SK-N-SH (cell line): ENCODE measurements at regions not wholly inside any gene's neighbourhood (a gene's known extent, or its start where the extent isn't known, plus 50 kb on each side); places are given as distances from the start of the nearest gene placed in this dataset.

Experiments used
- CTCF ChIA-PET: fragments of 300-600, 350-600 bp; formaldehyde crosslinking; extraction: SDS; loops from one replicate; lab custom pipeline; 2021; lab: Yijun Ruan, JAX
- POLR2A ChIA-PET: fragments of 350-600 bp; sonication (Branson Sonifier 250); formaldehyde crosslinking; extraction: SDS; loops from one replicate; lab custom pipeline; 2020; ENCODE audit warnings: antibody characterized with exemption, inconsistent platforms; lab: Yijun Ruan, JAX
- DNase-seq: peaks from one replicate; pipeline ENCODE4 v3.0.0; 2012
- H2AFZ ChIP-seq: fragments of 200-600 bp; sonication (generic); 2 replicates; pipeline ENCODE4 v1.8.1; 2016; ENCODE audit warnings: antibody characterized with exemption, mild to moderate bottlenecking, low read depth
- H3F3A ChIP-seq: fragments of 200-600 bp; sonication (generic); replicated peaks from 2 replicates; pipeline ENCODE3; 2016; ENCODE audit warnings: antibody characterized with exemption, mild to moderate bottlenecking; ENCODE audit not compliant: insufficient read depth
- H3K27ac ChIP-seq, 2 experiments: fragments of 200-500 bp in 1 of 2; fragments of 200-600 bp in 1 of 2; sonication (Bioruptor generic) in 1 of 2; sonication (generic), shearing (Covaris generic) in 1 of 2; 2 replicates each; pipeline versions ENCODE4 v1.5.1 to v1.6.1; 2014 to 2016; ENCODE audit warnings: low read depth in 2 of 2, inconsistent platforms in 1 of 2, low read length in 1 of 2, mild to moderate bottlenecking in 1 of 2, mixed read lengths in 1 of 2
- H3K27me3 ChIP-seq: fragments of 200-600 bp; sonication (generic), shearing (Covaris generic); 2 replicates; pipeline ENCODE4 v1.6.1; 2016; ENCODE audit warnings: mixed run types; ENCODE audit not compliant: insufficient read depth
- H3K36me3 ChIP-seq, 2 experiments: fragments of 200-500 bp in 1 of 2; fragments of 200-600 bp in 1 of 2; sonication (Bioruptor generic) in 1 of 2; sonication (generic) in 1 of 2; replicated peaks in 1 of 2; 2 replicates each; pipeline versions ENCODE3 to v1.5.1; 2014 to 2016; ENCODE audit warnings: low read length in 1 of 2, mild to moderate bottlenecking in 1 of 2; ENCODE audit not compliant: insufficient read depth in 2 of 2, control insufficient read depth in 1 of 2
- H3K4me1 ChIP-seq, 2 experiments: fragments of 200-500 bp in 1 of 2; fragments of 200-600 bp in 1 of 2; sonication (Bioruptor generic) in 1 of 2; sonication (generic), shearing (Covaris generic) in 1 of 2; 2 replicates each; pipeline versions ENCODE4 v1.5.1 to v1.6.1; 2014 to 2016; ENCODE audit warnings: low read depth in 1 of 2, low read length in 1 of 2, mixed run types in 1 of 2; ENCODE audit not compliant: insufficient read depth in 2 of 2, control insufficient read depth in 1 of 2
- H3K4me2 ChIP-seq: fragments of 200-600 bp; sonication (generic), shearing (Covaris generic); 2 replicates; pipeline ENCODE4 v1.6.1; 2017; ENCODE audit warnings: mixed run types
- H3K4me3 ChIP-seq, 2 experiments: fragments of 200-500 bp in 1 of 2; fragments of 200-600 bp in 1 of 2; sonication (Bioruptor generic) in 1 of 2; sonication (generic), shearing (Covaris generic) in 1 of 2; 2 replicates each; pipeline versions ENCODE4 v1.5.1 to v1.8.1; 2014 to 2016; ENCODE audit warnings: low read depth in 2 of 2, inconsistent platforms in 1 of 2, low read length in 1 of 2, mild to moderate bottlenecking in 1 of 2, mixed read lengths in 1 of 2, moderate library complexity in 1 of 2
- H3K79me2 ChIP-seq: fragments of 200-600 bp; sonication (generic); 2 replicates; pipeline ENCODE4 v1.8.1; 2017; ENCODE audit warnings: mild to moderate bottlenecking; ENCODE audit not compliant: insufficient read depth
- H3K9ac ChIP-seq: fragments of 200-600 bp; sonication (generic); 2 replicates; pipeline ENCODE4 v1.6.1; 2017; ENCODE audit warnings: mixed run types
- H3K9me2 ChIP-seq: fragments of 200-600 bp; sonication (generic); 2 replicates; pipeline ENCODE4 v1.6.1; 2017; ENCODE audit warnings: mixed run types
- H3K9me3 ChIP-seq: fragments of 200-600 bp; sonication (generic); 2 replicates; pipeline ENCODE4 v1.6.1; 2017; ENCODE audit warnings: mixed run types, mild to moderate bottlenecking, moderate library complexity
- H4K20me1 ChIP-seq: fragments of 200-600 bp; sonication (generic); 2 replicates; pipeline ENCODE4 v1.6.1; 2017; ENCODE audit warnings: mild to moderate bottlenecking, mixed run types; ENCODE audit not compliant: insufficient read depth
- CHD2 ChIP-seq: fragments of 150-350 bp; IDR thresholded peaks from 2 replicates; pipeline ENCODE4 v1.6.1; 2018; ENCODE audit warnings: low read length; ENCODE audit not compliant: partially characterized antibody
- EZH2phosphoT487 ChIP-seq: fragments of 200-600 bp; sonication (generic); IDR thresholded peaks from 2 replicates; pipeline ENCODE4 v1.6.1; 2017; ENCODE audit warnings: low read depth, mixed run types, mild to moderate bottlenecking, antibody characterized with exemption, moderate library complexity, borderline replicate concordance
- FOSL2 ChIP-seq: IDR thresholded peaks from 2 replicates; pipeline ENCODE4 v1.4.0; 2012; ENCODE audit warnings: low read depth, mild to moderate bottlenecking, moderate library complexity, borderline replicate concordance
- FOXJ3 ChIP-seq: sonication (generic); formaldehyde crosslinking; IDR thresholded peaks from 2 replicates; pipeline ENCODE4 v1.5.1; 2020; ENCODE audit warnings: mild to moderate bottlenecking, missing genetic modification reagents
- FOXM1 ChIP-seq: IDR thresholded peaks from 2 replicates; pipeline ENCODE4 v1.4.0; 2012; ENCODE audit warnings: low read depth, mild to moderate bottlenecking
- GABPA ChIP-seq: IDR thresholded peaks from 2 replicates; pipeline ENCODE4 v1.4.0; 2012; ENCODE audit warnings: low read depth, mild to moderate bottlenecking
- JUND ChIP-seq: IDR thresholded peaks from 2 replicates; pipeline ENCODE4 v1.4.0; 2012
- MEF2A ChIP-seq: IDR thresholded peaks from 2 replicates; pipeline ENCODE4 v1.4.0; 2012; ENCODE audit warnings: low read depth, borderline replicate concordance
- MXI1 ChIP-seq: IDR thresholded peaks from 2 replicates; pipeline ENCODE4 v1.6.1; 2012; ENCODE audit warnings: mild to moderate bottlenecking, low read depth, low read length, improper control_type of control experiment
- NRF1 ChIP-seq: IDR thresholded peaks from 2 replicates; pipeline ENCODE4 v1.6.1; 2012; ENCODE audit warnings: low read depth, mild to moderate bottlenecking, low read length
- POLR2AphosphoS5 ChIP-seq: IDR thresholded peaks from 2 replicates; pipeline ENCODE4 v1.6.1; 2012; ENCODE audit warnings: low read depth, low read length
- RCOR1 ChIP-seq: fragments of 150-350 bp; IDR thresholded peaks from 2 replicates; pipeline ENCODE4 v1.6.1; 2017; ENCODE audit warnings: antibody characterized with exemption, low read length
- RFX5 ChIP-seq: IDR thresholded peaks from 2 replicates; pipeline ENCODE4 v1.6.1; 2012; ENCODE audit warnings: mild to moderate bottlenecking, improper control_type of control experiment, low read length
- RXRA ChIP-seq: IDR thresholded peaks from 2 replicates; pipeline ENCODE4 v1.4.0; 2012; ENCODE audit warnings: low read depth, mild to moderate bottlenecking, borderline replicate concordance
- SIN3A ChIP-seq: IDR thresholded peaks from 2 replicates; pipeline ENCODE4 v1.6.1; 2012; ENCODE audit warnings: low read depth, mild to moderate bottlenecking, low read length, moderate library complexity, borderline replicate concordance
- TAF1 ChIP-seq: IDR thresholded peaks from 2 replicates; pipeline ENCODE4 v1.6.1; 2012; ENCODE audit warnings: low read depth, mild to moderate bottlenecking, low read length, moderate library complexity, borderline replicate concordance
- USF1 ChIP-seq: IDR thresholded peaks from 2 replicates; pipeline ENCODE4 v1.4.0; 2012; ENCODE audit warnings: low read depth, borderline replicate concordance
- USF2 ChIP-seq: fragments of 150-350 bp; IDR thresholded peaks from 2 replicates; pipeline ENCODE4 v1.6.1; 2017; ENCODE audit warnings: antibody characterized with exemption, low read length, low read depth, borderline replicate concordance
- YY1 ChIP-seq: IDR thresholded peaks from 2 replicates; pipeline ENCODE4 v1.4.0; 2012; ENCODE audit warnings: low read depth, mild to moderate bottlenecking
- ZBTB33 ChIP-seq: IDR thresholded peaks from 2 replicates; pipeline ENCODE4 v1.4.0; 2012; ENCODE audit warnings: low read depth, borderline replicate concordance
- WGBS: methylation state at CpG from one replicate; pipeline ENCODE4 v1.1.6; 2017; ENCODE audit warnings: low lambda C conversion rate; 5-methylcytosine and 5-hydroxymethylcytosine counted together

- POLR2A ChIA-PET = no interaction called here
- H3F3A ChIP-seq = no peaks in the 10 kb centered on the region
- 73% methylated on average over 4 of the region's 4 CpGs for WGBS
- TF ChIP-seq NRF1 (no peak), MEF2A (no peak), RXRA (no peak), RCOR1 (no peak), CHD2 (no peak), FOSL2 (no peak), EZH2phosphoT487 (no peak), YY1 (no peak), FOXJ3 (no peak), ZBTB33 (no peak), SIN3A (no peak), RFX5 (no peak), GABPA (no peak), USF2 (no peak), JUND (no peak), POLR2AphosphoS5 (no peak), FOXM1 (no peak), TAF1 (no peak), USF1 (no peak), MXI1 (no peak)
- TF ChIP-seq, all 33 proteins: peak for 0
- Histone ChIP-seq H3K27me3 (no peaks in the 10 kb centered on the region), H3K4me1 (no peaks in the 10 kb centered on the region; a peak in 1 of 4 replicates), H3K4me2 (no peak overlapping the region), H4K20me1 (no peaks in the 10 kb centered on the region), H3K9ac (no peak overlapping the region), H3K4me3 (no peak overlapping the region), H2AFZ (no peak overlapping the region), H3K9me2 (no peaks in the 10 kb centered on the region), H3K9me3 (no peaks in the 10 kb centered on the region), H3K36me3 (peaks cover 0 to 2% of the 10 kb centered on the region in 2 experiments), H3K27ac (no peak overlapping the region), H3K79me2 (no peaks in the 10 kb centered on the region)
- no peak for DNase-seq
- CTCF ChIA-PET = no interaction called here
These were observed 115.6 kb upstream of the HSF2 start for GRCh38 chr6:122283884-122284283.
